GM19372 (cell line): ENCODE measurements at regions not wholly inside any gene's neighbourhood (a gene's known extent, or its start where the extent isn't known, plus 50 kb on each side); places are given as distances from the start of the nearest gene placed in this dataset.

Source experiments
- ATAC-seq: cut with Tn5 transposase; IDR thresholded peaks from one replicate; pipeline ENCODE4 v1.9.1; 2021; ENCODE audit warnings: mild to moderate bottlenecking, low read depth, moderate library complexity; ENCODE audit not compliant: unreplicated experiment

- no peak for ATAC-seq
These were observed 252.3 kb upstream of the FGGY start for GRCh38 chr1:59044535-59045121.

- no peak for ATAC-seq
These were observed 251.8 kb upstream of the FGGY start for GRCh38 chr1:59045137-59045536.

DNA sequence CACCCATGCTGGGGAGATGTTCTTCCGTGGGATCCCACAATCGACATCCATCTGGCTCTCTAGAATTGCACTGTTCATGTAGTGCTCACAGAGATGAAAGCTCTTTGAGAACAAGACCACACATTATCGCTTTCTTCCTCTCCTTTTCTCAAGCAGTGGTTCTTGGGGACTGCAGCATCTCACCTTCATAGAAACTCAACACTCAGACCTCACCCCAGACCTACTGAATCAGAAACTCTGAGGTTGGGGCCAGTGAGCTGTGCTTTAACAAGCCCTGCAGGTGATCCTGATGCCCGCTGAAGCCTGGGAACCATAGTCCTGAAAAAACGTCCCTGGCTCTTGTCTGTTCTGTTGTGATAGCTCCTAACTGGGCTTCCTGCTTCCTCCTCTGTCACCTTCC lies 251.3 kb upstream of the FGGY start:
- ATAC-seq = no peak

DNA sequence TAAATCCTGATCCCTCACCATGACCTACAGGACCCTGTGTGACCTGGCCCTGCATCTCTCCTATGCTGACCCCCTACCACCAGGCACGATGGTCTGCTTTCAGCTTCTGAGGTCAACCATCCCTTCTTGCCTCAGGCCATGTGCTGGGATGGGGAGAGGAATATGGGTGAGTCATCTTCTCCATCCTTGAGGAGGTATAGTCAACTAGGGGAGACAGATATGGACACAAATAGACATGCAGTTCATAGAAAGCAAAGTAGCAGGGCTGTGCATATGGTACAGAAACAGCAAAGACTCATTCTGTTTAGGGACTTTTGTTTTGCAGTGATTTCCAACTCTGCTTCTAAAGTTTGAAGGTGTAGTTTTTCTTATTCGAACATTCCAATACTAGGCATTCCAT lies 250.8 kb upstream of the FGGY start:
- no peak for ATAC-seq

- peak; percentile 94 for ATAC-seq
These were observed 250.2 kb upstream of the FGGY start for GRCh38 chr1:59046730-59047157.

- no peak for ATAC-seq
These were observed 245.9 kb upstream of the FGGY start for GRCh38 chr1:59051007-59051406.

DNA sequence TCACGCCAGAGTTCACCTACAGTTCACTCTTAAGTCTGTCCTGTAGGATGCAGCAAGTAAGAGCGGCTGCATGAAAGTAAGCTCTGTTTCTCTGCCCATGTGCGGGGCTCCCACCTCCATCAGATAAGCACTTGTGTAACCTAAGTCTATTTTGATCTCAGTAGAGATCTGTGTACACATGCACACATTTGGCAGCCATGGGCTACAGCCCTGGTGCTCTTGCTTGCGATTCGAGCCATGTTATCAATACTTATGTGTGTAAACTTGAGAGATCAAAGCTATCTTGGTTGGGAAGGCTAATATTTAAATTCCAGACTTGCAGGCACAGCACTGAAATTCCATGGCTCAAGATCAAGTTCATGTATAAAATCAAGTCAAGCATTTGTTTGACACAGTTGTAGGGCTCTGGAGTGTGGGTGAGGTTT lies 244.7 kb upstream of the FGGY start:
- ATAC-seq = no peak

DNA sequence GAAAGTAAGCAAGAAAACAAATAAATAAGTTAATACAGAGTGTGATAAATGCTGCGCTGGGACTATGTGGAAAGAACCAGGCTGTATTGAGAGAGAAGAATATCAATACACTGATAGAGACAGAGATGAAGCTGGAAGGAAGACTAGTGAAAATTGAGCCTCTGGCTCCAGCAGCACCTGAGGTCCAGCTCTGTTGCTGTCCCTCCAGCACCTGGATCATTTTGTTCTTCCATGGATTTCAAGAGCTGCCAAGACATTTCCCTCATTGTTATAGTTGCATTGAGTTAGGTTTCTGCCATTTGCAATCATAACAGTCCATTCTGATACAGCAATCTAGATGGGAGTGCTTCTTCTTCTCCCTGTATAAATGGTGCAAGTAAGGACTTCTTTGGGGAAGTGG lies 242.7 kb upstream of the FGGY start:
- no peak for ATAC-seq

DNA sequence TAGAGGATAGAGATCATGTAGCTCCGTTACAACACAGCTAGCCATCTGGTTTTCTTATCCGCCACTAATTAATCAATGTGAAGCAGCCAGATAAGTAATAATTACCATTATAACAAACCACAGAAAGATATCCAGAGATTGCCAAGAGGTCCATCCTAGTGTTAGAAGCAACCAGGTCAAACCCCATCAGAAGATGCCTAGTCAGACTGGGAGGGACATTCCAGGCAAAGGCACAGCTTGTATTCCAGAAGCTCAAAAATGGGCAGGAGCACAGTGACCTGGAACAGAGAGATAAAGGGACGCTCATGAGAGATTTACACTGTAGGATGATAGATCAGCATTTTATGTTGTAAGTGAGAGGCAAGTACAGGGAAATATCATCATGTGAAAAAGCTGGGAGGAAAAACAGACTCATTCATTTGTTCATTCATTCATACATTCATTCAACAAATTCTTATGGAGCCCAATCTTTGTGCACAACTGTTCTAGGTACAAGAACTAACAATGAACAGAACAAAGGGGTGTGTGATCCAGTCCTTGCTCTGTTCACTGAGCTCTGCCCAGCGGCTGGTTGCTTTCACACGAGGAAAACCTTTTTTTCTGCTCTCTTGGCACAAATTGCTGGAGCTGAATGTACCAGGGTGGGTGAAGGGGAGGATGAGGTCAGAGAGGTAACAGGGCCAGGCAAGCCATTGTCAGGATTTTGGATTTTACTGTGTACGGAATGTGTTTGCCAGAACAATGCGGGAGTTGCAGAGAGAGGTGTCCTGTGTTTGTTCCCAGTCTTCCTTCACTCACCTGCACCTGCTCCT lies 240.8 kb upstream of the FGGY start:
- ATAC-seq = no peak

GRCh38 chr1:59057211-59057694 lies 239.6 kb upstream of the FGGY start:
- no peak for ATAC-seq

- ATAC-seq = no peak
These were observed 239.1 kb upstream of the FGGY start for GRCh38 chr1:59057796-59058195.

- no peak for ATAC-seq
These were observed 238.0 kb upstream of the FGGY start for GRCh38 chr1:59058665-59059439.

- no peak for ATAC-seq
These were observed 235.0 kb upstream of the FGGY start for GRCh38 chr1:59061876-59062275.

- ATAC-seq = no peak
These were observed 234.2 kb upstream of the FGGY start for GRCh38 chr1:59062743-59063142.

GRCh38 chr1:59063501-59063900 lies 233.4 kb upstream of the FGGY start:
- ATAC-seq = no peak

DNA sequence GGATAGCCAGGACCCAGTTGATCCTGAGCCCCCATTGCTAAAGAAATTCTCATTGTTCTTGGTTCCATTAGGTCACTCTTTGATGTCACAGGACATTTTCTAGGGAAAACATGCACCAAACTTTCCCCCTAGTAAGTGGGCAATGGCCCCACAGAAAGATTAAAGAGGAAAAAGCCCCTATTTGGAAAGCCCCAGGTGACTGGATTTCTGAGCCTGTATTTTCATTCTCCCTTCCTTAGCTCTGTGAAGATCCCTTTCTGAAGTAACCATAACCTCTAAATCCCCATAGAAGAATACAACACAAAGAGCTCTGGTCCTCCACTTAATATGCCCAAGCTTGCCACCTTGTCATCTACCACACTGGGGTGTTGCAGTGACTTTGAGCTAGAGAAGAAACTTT lies 232.3 kb upstream of the FGGY start:
- no peak for ATAC-seq

GRCh38 chr1:59066236-59066635 lies 230.7 kb upstream of the FGGY start:
- no peak for ATAC-seq

DNA sequence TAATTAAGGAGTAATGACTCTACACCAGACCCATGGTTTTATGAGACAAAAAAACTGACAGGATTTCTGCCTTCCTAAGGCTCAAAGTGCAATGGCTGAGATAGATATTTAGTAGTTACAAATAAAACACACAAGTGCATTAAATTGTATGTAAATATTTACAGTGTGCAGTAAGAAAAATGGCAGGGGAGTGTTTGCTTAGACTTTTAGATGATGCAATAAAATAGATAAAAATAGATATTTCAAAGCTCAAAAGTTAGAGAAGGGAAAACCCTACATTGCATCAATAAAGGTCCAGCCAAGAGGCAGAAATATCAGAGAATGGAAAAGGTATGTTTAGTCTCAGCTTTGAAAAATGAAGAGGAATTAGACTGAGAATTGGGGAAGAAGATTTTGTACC lies 226.3 kb upstream of the FGGY start:
- ATAC-seq = no peak

GRCh38 chr1:59071289-59071688 lies 225.6 kb upstream of the FGGY start:
- no peak for ATAC-seq

GRCh38 chr1:59071876-59072582 lies 224.9 kb upstream of the FGGY start:
- ATAC-seq = no peak

- no peak for ATAC-seq
These were observed 224.3 kb upstream of the FGGY start for GRCh38 chr1:59072583-59072947.
